ENCODE measurements at regions not wholly inside any gene's neighbourhood (a gene's known extent, or its start where the extent isn't known, plus 50 kb on each side); places are given as distances from the start of the nearest gene placed in this dataset.
"Not testable (repeated sequence)": the region's sequence is repeated elsewhere in the genome, so short reads cannot be mapped to it uniquely, and the experiment has no call there.

DNA sequence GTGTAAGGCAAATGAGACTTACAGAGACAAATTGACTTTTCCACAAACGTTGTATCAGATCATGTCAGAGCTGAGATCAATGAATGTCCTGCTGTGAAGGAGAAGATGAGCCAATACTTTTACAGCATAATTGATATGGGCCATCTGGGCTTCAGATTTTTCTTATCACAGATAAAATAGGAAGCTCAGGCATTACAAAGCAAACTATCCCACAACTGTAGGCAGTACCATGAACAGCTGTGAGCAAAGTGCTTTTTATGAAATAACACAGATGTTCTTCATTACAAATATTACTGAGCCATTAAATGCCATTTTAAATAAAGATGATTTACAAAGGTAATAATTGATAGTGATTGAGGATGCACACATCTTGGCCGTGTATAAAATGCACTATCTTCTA lies 852.3 kb downstream of the OTOL1 start:
- DNase-seq: no peak

DNA sequence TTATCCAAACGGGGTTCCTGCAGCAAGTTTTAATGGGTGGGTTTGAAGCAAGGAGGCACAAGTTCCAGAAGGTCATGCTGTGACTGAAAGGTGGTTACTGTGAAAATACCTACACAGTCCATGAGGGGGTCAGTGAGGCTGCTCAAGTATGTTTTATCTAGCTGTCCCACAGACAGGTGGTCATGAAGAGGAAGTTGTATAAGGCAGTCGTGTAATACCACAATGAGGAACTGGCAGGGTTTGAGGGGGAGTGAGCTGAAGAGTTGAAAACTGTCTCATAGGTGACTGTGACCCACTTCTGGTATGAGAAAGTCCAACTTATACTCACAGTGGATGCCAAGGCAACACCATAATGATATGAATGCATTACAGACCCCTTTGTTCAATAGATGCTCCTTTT lies 856.8 kb downstream of the OTOL1 start:
- no peak for DNase-seq

GRCh38 chr3:162354356-162354755 lies 857.7 kb downstream of the OTOL1 start:
- DNase-seq: no peak

DNA sequence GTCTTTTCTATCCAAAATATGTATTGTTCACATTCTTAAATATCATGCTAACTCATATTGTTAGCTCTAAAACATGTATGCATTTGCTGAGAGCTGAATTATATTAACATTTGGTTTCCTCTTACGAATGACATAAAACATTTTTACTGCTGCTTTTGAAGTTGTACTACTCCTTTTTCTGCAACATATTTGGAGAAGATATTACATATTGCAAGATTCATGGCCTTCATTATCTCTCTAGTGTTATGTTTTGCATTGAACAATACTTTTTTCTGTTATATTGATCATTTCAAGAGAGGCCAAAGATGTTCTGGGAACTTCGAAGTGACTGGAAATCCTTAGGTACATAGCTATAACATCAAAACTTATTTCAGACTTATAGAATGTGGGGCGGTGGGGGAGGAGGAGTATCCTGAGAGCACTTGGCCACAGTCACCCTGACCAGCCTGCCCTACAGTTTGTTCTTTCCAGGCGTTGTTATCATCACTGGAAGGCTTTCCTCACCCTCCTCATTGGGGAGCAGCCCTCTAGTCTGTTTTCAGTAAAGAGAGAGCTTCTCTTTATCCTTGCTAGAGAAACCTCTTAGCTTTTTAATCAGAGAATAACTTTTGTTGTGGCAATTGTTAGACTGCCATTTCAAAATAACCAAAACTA lies 868.6 kb downstream of the OTOL1 start:
- no peak for DNase-seq

- DNase-seq: no peak
Observed at GRCh38 chr3:162366166-162366766, 869.7 kb downstream of the OTOL1 start.

DNA sequence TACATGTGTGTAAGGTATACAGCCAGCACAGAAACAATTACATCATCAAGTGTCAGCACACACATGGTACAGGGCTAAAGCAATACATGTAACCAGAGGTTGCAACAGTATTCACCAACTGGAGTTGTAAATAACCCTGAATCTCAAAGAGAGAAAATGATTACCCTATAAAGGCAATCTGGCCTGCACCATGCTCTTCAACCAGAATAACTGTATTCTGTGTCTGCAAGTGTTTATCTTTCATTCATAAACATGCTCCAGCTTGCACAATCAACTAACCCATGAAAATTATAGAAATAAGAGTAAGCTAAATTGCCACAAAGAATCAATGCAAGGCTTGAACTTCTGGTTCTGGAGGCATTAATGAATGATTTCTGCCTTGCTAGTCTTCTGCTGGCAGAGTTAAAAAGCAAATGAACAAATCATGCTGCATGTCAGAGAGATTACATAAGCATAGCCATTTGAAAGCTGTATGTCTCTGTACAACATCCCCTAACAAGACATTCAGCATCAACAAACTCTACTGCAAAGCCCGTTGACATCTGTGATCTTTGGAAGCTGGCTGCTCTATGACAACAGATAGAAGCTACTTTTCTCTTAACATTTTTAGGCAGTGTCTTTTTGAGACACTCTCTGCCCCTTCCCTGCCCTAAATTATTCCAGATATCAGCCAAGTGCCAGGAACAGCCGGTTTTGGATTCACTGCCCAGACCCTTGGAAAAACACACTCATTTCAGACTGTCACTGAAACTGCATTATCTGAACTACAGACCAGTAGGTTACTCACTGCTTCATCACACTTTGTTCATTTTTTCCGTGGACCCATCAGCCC lies 871.0 kb downstream of the OTOL1 start:
- DNase-seq: no peak

- DNase-seq: no peak
Observed at GRCh38 chr3:162368417-162368816, 871.8 kb downstream of the OTOL1 start.

DNA sequence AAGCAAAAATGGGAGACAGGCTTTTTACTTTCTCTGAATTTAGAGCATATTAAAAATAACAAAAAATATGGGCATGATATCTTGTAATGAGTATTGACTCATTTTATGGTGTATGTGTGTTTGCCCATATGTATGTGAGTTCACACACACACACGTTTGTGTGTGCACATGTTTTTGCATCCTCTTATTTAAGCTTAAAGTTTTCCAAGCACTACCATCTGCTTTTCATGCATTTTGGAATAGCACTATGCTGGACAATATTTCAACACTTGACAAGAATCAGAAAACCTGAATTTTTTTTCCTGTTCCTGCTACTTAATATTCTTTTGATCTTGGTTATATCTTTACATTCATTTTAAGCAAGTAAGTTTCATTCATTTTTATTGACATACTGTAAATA lies 872.7 kb downstream of the OTOL1 start:
- DNase-seq: no peak

DNA sequence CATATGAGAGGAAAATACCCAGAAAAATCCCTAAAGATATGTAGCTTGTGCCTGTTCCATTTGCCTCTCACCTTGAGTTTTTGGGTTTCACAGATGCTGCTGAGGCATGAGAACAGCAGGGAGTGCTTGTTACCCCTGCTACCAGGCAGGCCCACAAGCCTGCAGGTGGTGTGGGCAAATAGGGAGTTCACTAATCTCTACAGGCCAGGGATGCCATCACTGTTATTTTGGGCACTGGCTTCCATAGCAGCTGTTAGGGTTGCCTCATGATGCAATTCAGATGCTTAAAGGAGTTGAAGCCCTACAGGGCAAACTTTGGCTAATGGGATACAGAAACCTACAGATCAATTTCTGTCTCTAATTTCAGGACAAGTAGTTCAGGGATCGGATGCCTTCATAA lies 873.5 kb downstream of the OTOL1 start:
- DNase-seq: no peak

- DNase-seq: no peak
Observed at GRCh38 chr3:162376761-162377160, 880.2 kb downstream of the OTOL1 start.

DNA sequence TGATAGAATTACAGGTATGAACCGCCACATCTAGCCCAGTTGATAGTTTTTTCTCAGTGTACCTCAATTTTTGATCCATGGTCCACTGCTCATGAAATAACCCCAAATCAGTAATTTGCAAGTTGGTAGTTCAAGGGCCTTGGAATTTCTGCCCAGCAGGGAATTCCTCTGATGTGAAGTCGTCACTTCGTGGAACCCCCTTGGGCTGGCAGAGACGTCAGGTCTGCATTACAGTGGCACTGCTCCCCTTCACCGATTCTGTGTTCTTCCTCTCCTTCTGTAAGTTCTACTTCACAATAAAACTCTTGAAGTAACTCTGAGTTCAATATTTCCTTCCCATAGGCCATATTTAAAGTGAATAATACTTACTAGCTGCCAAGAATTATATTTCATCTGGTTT lies 881.0 kb downstream of the OTOL1 start:
- DNase-seq: no peak

- DNase-seq: no peak
Observed at GRCh38 chr3:162385387-162385786, 888.8 kb downstream of the OTOL1 start.

- DNase-seq: no peak
Observed at GRCh38 chr3:162390891-162391290, 894.3 kb downstream of the OTOL1 start.

- no peak for DNase-seq
Observed at GRCh38 chr3:162391301-162391700, 894.7 kb downstream of the OTOL1 start.

DNA sequence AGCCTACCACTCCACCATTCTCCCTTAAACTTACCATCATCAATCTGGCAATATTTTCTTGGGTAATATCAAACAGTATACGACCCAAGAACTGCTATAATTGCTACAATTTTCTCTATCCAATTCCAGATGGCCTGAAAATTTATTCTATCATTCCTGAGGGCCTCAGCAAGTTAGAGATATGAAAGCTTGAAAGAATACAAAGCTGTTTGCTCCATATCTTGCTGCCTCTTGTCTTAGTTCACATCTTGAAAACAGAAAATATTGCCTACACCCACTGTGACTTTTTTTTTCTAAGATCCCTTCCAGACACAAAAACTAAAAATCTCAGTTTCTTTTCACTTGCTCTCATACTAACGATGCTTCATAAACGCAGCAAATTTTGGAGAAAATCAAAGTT lies 898.9 kb downstream of the OTOL1 start:
- no peak for DNase-seq

GRCh38 chr3:162398554-162398953 lies 901.9 kb downstream of the OTOL1 start:
- DNase-seq: no peak

GRCh38 chr3:162400697-162401096 lies 904.1 kb downstream of the OTOL1 start:
- DNase-seq: no peak

GRCh38 chr3:162411556-162411955 lies 914.9 kb downstream of the OTOL1 start:
- not testable (repeated sequence) for DNase-seq

- DNase-seq: no peak
Observed at GRCh38 chr3:162421721-162422120, 925.1 kb downstream of the OTOL1 start.

DNA sequence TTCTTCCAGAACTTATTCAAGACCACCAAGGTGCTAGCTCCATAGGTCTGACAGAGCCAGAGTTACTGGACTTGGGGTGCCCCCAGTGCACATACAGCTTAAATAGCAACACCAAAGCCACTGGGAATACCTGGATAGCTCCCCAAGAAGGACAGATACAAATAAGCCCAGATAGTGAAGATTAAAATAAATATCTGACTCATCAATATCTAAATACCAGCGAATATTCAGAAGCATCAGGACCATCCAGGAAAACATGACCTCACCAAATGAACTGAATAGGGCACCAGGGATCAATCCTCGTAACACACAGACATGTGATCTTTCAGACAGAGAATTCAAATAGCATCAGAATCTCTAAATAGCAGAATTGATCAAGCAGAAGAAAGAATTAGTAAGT lies 931.6 kb downstream of the OTOL1 start:
- DNase-seq: no peak

DNA sequence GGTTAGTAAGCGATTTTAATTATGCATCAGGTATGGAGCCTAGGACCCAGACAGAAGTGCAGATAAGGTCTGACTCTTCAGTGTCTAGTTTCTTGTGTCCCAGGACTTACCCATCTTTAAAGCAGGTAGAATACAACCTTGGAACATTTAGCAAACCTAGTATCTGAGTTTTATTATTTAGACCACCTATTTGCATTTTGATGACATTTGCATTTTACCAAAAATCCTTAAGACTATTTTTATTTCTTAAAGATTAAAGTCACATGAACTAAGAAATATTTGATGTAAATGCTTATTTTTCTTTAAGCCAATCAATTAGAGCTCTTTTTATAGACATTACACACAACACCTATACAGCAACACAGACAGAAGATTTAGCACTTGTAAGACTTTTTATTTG lies 939.1 kb downstream of the OTOL1 start:
- DNase-seq: no peak

DNA sequence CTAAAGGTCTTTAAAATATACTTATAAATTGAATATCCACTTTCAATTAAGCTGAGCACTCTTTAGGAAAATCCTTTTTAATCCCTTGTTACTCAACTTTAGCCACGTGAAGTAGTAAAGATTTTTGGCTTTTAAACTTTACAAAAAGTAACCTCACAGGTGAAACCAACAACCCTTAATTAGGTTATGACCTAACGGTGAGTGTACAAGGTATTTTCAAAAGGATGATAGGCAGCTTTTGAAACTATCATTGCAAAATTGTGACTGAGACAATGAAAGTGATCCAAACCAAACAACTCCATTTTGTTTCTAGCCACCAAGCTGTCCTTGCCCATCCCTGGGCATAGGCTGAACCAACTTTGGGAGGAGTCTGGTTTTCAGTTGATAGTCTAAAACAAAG lies 940.2 kb downstream of the OTOL1 start:
- DNase-seq: no peak

- DNase-seq: no peak
Observed at GRCh38 chr3:162437480-162437879, 940.9 kb downstream of the OTOL1 start.

- DNase-seq: no peak
Observed at GRCh38 chr3:162441716-162442115, 945.1 kb downstream of the OTOL1 start.

All from suppressor macrophage treated with lipopolysaccharide for 1 hour (primary cell).